ENCODE measurements at regions not wholly inside any gene's neighbourhood (a gene's known extent, or its start where the extent isn't known, plus 50 kb on each side); places are given as distances from the start of the nearest gene placed in this dataset.

- Histone ChIP-seq H3K4me3 (ENCODE audit: low read depth, low read length) (no peak overlapping the region), H3K9me3 (ENCODE audit: control insufficient read depth, insufficient read depth, low read depth, low read length) (no peaks in the 10 kb centered on the region), H3K4me1 (ENCODE audit: control insufficient read depth, insufficient read depth, low read length) (no peaks in the 10 kb centered on the region), H3K27ac (ENCODE audit: extremely low read depth, low read depth, low read length) (no peak overlapping the region), H3K36me3 (ENCODE audit: control insufficient read depth in 2 of 2, insufficient read depth in 1 of 2, low read length in 2 of 2) (no peaks in the 10 kb centered on the region)
- TF ChIP-seq ZNF610 (tag by site-specific recombination; IDR thresholded peaks at IDR 0.05; ENCODE audit: borderline replicate concordance) (no peak), GLI4 (tag by site-specific recombination; IDR thresholded peaks at IDR 0.05) (no peak), ZBTB48 (tag by site-specific recombination; IDR thresholded peaks at IDR 0.05) (no peak), YY2 (tag by site-specific recombination; IDR thresholded peaks at IDR 0.05) (no peak), TSHZ1 (tag by site-specific recombination; IDR thresholded peaks at IDR 0.05; ENCODE audit: borderline replicate concordance) (no peak), GLI2 (tag by site-specific recombination; IDR thresholded peaks at IDR 0.05; ENCODE audit: borderline replicate concordance, low read depth) (no peak), ZNF654 (tag by site-specific recombination; IDR thresholded peaks at IDR 0.05; ENCODE audit: low read depth) (no peak), ZNF266 (tag by site-specific recombination; IDR thresholded peaks at IDR 0.05; ENCODE audit: low read depth) (no peak), ATF2 (tag by site-specific recombination; IDR thresholded peaks at IDR 0.05; ENCODE audit: low read depth) (no peak), ZNF544 (tag by site-specific recombination; IDR thresholded peaks at IDR 0.05) (no peak), KLF10 (tag by site-specific recombination; IDR thresholded peaks at IDR 0.05) (no peak), TCF7L2 (IDR thresholded peaks at IDR 0.05; ENCODE audit: borderline replicate concordance, low read depth, low read length) (no peak), ZNF768 (tag by site-specific recombination; IDR thresholded peaks at IDR 0.05) (no peak), PRDM2 (tag by site-specific recombination; IDR thresholded peaks at IDR 0.05; ENCODE audit: borderline replicate concordance) (no peak), ZNF114 (tag by site-specific recombination; IDR thresholded peaks at IDR 0.05) (no peak)
- CTCF ChIA-PET: interaction anchor here (0.7 to 1.8 kb wide), 3 partner anchors 25 to 243 kb away, joined by 3 to 6 read pairs (median 3); no protein-coding TSS in a partner anchor
- POLR2A ChIA-PET: interaction anchor here (0.6 to 0.7 kb wide), 2 partner anchors 56 to 70 kb away, joined by 3 to 4 read pairs; no protein-coding TSS in a partner anchor
These were observed 65.8 kb upstream of the SMIM36 start for GRCh38 chr17:55576996-55577586.

Data from HEK293 (cell line).